Neural cell (in vitro differentiated cells): ENCODE measurements at regions not wholly inside any gene's neighbourhood (a gene's known extent, or its start where the extent isn't known, plus 50 kb on each side); places are given as distances from the start of the nearest gene placed in this dataset.
A peak's percentile ranks its signal among the peaks of the same experiment; 100 is the strongest.

Experiments used
- H2AFZ ChIP-seq: fragments of 200-600, 300-800 bp; sonication (generic), shearing (Covaris generic); 2 replicates; pipeline ENCODE4 v1.6.0; 2014; ENCODE audit warnings: low read depth, mild to moderate bottlenecking, antibody characterized with exemption, low read length, moderate library complexity
- H3F3A ChIP-seq: fragments of 200-600 bp; shearing (Covaris generic); 2 replicates; pipeline ENCODE4 v1.6.1; 2016; ENCODE audit warnings: mild to moderate bottlenecking, moderate library complexity, mixed read lengths, antibody characterized with exemption, low read length; ENCODE audit not compliant: insufficient read depth, poor library complexity, severe bottlenecking
- H3K27ac ChIP-seq: fragments of 200-600, 300-800 bp; sonication (generic), shearing (Covaris generic); 2 replicates; pipeline ENCODE4 v1.5.1; 2014; ENCODE audit warnings: mild to moderate bottlenecking, low read length, moderate library complexity
- H3K27me3 ChIP-seq: fragments of 300-800, 200-600 bp; sonication (generic), shearing (Covaris generic); 2 replicates; pipeline ENCODE4 v1.6.0; 2014; ENCODE audit warnings: mild to moderate bottlenecking, low read depth, low read length, moderate library complexity; ENCODE audit not compliant: insufficient read depth
- H3K36me3 ChIP-seq: fragments of 300-800, 200-600 bp; sonication (generic), shearing (Covaris generic); 2 replicates; pipeline ENCODE4 v1.5.1; 2014; ENCODE audit warnings: mild to moderate bottlenecking, antibody characterized with exemption, low read length, moderate library complexity; ENCODE audit not compliant: insufficient read depth
- H3K4me2 ChIP-seq: fragments of 300-800, 200-600 bp; sonication (generic), shearing (Covaris generic); 2 replicates; pipeline ENCODE4 v1.6.0; 2014; ENCODE audit warnings: mild to moderate bottlenecking, low read length
- H3K4me3 ChIP-seq: fragments of 300-800, 200-600 bp; sonication (generic), shearing (Covaris generic); 2 replicates; pipeline ENCODE4 v1.5.1; 2014; ENCODE audit warnings: mild to moderate bottlenecking, low read length, moderate library complexity
- H3K79me2 ChIP-seq: fragments of 200-600 bp; shearing (Covaris generic); replicated peaks from 2 replicates; pipeline ENCODE4 v1.6.0; 2014; ENCODE audit warnings: mild to moderate bottlenecking, low read length, moderate library complexity; ENCODE audit not compliant: insufficient read depth
- H3K9ac ChIP-seq: fragments of 300-800, 200-600 bp; sonication (generic), shearing (Covaris generic); 2 replicates; pipeline ENCODE4 v1.6.1; 2016; ENCODE audit warnings: mild to moderate bottlenecking, low read length, mixed read lengths
- H3K9me2 ChIP-seq: fragments of 200-600 bp; shearing (Covaris generic); 2 replicates; pipeline ENCODE4 v1.6.1; 2016; ENCODE audit warnings: mild to moderate bottlenecking, low read length, mixed read lengths; ENCODE audit not compliant: insufficient read depth
- H3K9me3 ChIP-seq: fragments of 200-600, 300-800 bp; sonication (generic), shearing (Covaris generic); 2 replicates; pipeline ENCODE4 v1.6.1; 2016; ENCODE audit warnings: mild to moderate bottlenecking, mixed run types, low read length, moderate library complexity, mixed read lengths
- H4K20me1 ChIP-seq: fragments of 200-600 bp; shearing (Covaris generic); 2 replicates; pipeline ENCODE4 v1.6.1; 2016; ENCODE audit warnings: mild to moderate bottlenecking, mixed run types; ENCODE audit not compliant: insufficient read depth
- EP300 ChIP-seq: fragments of 450-650 bp; conservative IDR thresholded peaks from 2 replicates; pipeline ENCODE4 v1.6.1; 2014; ENCODE audit warnings: antibody characterized with exemption, mild to moderate bottlenecking, moderate library complexity; ENCODE audit not compliant: poor library complexity, severe bottlenecking
- EZH2 ChIP-seq: fragments of 200-600, 300-800 bp; shearing (Covaris generic), sonication (generic); IDR thresholded peaks from 2 replicates; pipeline ENCODE4 v1.6.1; 2014; ENCODE audit warnings: antibody characterized with exemption, low read length, borderline replicate concordance, mild to moderate bottlenecking; ENCODE audit not compliant: insufficient read depth, poor library complexity, severe bottlenecking
- MXI1 ChIP-seq: fragments of 450-650 bp; conservative IDR thresholded peaks from 2 replicates; pipeline ENCODE4 v1.6.1; 2014; ENCODE audit warnings: antibody characterized with exemption, mild to moderate bottlenecking; ENCODE audit not compliant: poor library complexity, severe bottlenecking
- POLR2AphosphoS5 ChIP-seq: IDR thresholded peaks from 2 replicates; pipeline ENCODE4 v1.6.1; 2012
- RAD21 ChIP-seq: fragments of 450-650 bp; conservative IDR thresholded peaks from 2 replicates; pipeline ENCODE4 v1.6.1; 2014; ENCODE audit warnings: antibody characterized with exemption, mild to moderate bottlenecking, moderate library complexity
- SMC3 ChIP-seq: fragments of 450-650 bp; conservative IDR thresholded peaks from 2 replicates; pipeline ENCODE4 v1.6.1; 2014; ENCODE audit warnings: antibody characterized with exemption, mild to moderate bottlenecking, moderate library complexity; ENCODE audit not compliant: poor library complexity
- TAF1 ChIP-seq: IDR thresholded peaks from 2 replicates; pipeline ENCODE4 v1.6.1; 2012; ENCODE audit warnings: low read depth
- TF ChIP-seq, protein P1 (sequence below): fragments of 450-650 bp; IDR thresholded peaks from 2 replicates; pipeline ENCODE4 v1.5.1; 2014; ENCODE audit warnings: antibody characterized with exemption, mild to moderate bottlenecking, moderate library complexity; ENCODE audit not compliant: poor library complexity, severe bottlenecking
- TF ChIP-seq, protein P2 (sequence below): IDR thresholded peaks from 2 replicates; pipeline ENCODE4 v1.6.1; 2012; ENCODE audit warnings: borderline replicate concordance

DNA sequence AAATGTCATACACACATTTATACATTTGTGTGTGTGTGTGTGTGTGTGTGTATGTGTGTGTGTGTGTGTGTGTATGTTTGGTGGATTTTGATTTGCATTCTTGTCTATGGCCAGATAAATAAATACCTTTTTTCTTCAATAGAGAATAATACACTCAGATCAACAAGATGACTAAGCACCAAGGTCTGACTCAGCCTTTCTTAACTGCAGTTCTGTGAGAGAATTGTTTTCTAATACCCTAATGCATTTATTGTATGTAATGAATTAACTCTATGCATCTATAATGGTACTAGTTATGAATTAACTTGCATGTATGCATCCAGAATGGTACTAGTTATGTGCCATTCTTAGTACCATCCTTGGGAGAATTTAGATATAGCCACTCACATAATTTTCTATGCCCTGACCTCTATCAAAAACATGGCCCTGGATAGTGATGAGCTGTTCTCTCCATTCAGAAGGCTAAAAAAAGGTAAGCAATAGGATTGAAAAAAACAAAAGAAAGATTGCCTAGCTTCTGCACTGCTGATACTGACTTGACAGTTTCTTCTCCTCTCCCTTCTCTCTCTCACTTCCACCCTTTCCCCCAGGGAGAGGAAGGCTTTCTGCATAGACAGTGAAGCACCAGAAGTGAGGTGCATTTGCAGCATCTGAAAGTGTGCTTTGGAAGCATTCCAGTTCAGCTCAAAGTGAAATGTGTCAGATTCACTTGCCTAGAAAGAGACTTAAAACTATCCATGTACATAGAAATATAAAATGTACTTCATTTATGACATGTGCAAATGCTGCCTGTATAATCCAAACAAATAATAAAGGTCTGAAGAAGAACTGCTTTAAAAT is 55.1 kb upstream of the CCDC112 start:
- H3K79me2 ChIP-seq = no peaks in the 10 kb centered on the region
- H3K4me2 ChIP-seq = no peak overlapping the region
- no peaks in the 10 kb centered on the region for H4K20me1 ChIP-seq
- H3F3A ChIP-seq = no peaks in the 10 kb centered on the region
- no peaks in the 10 kb centered on the region for H3K9me2 ChIP-seq
- H3K36me3 ChIP-seq = no peaks in the 10 kb centered on the region
- H3K9me3 ChIP-seq = no peaks in the 10 kb centered on the region
- TF ChIP-seq EP300 (peak; percentile 74), MXI1 (no peak), SMC3 (peak; percentile 13), POLR2AphosphoS5 (peak; percentile 60), RAD21 (no peak), TAF1 (no peak), EZH2 (no peak)
- TF ChIP-seq, protein P1, sequence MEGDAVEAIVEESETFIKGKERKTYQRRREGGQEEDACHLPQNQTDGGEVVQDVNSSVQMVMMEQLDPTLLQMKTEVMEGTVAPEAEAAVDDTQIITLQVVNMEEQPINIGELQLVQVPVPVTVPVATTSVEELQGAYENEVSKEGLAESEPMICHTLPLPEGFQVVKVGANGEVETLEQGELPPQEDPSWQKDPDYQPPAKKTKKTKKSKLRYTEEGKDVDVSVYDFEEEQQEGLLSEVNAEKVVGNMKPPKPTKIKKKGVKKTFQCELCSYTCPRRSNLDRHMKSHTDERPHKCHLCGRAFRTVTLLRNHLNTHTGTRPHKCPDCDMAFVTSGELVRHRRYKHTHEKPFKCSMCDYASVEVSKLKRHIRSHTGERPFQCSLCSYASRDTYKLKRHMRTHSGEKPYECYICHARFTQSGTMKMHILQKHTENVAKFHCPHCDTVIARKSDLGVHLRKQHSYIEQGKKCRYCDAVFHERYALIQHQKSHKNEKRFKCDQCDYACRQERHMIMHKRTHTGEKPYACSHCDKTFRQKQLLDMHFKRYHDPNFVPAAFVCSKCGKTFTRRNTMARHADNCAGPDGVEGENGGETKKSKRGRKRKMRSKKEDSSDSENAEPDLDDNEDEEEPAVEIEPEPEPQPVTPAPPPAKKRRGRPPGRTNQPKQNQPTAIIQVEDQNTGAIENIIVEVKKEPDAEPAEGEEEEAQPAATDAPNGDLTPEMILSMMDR = no peak
- TF ChIP-seq, protein P2, sequence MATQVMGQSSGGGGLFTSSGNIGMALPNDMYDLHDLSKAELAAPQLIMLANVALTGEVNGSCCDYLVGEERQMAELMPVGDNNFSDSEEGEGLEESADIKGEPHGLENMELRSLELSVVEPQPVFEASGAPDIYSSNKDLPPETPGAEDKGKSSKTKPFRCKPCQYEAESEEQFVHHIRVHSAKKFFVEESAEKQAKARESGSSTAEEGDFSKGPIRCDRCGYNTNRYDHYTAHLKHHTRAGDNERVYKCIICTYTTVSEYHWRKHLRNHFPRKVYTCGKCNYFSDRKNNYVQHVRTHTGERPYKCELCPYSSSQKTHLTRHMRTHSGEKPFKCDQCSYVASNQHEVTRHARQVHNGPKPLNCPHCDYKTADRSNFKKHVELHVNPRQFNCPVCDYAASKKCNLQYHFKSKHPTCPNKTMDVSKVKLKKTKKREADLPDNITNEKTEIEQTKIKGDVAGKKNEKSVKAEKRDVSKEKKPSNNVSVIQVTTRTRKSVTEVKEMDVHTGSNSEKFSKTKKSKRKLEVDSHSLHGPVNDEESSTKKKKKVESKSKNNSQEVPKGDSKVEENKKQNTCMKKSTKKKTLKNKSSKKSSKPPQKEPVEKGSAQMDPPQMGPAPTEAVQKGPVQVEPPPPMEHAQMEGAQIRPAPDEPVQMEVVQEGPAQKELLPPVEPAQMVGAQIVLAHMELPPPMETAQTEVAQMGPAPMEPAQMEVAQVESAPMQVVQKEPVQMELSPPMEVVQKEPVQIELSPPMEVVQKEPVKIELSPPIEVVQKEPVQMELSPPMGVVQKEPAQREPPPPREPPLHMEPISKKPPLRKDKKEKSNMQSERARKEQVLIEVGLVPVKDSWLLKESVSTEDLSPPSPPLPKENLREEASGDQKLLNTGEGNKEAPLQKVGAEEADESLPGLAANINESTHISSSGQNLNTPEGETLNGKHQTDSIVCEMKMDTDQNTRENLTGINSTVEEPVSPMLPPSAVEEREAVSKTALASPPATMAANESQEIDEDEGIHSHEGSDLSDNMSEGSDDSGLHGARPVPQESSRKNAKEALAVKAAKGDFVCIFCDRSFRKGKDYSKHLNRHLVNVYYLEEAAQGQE = peak; percentile 38
- peak overlapping the region; percentile 40 for H3K27ac ChIP-seq
- no peak overlapping the region for H2AFZ ChIP-seq
- H3K4me3 ChIP-seq = peak overlapping the region; percentile 32
- H3K9ac ChIP-seq = no peak overlapping the region
- H3K27me3 ChIP-seq = no peaks in the 10 kb centered on the region

DNA sequence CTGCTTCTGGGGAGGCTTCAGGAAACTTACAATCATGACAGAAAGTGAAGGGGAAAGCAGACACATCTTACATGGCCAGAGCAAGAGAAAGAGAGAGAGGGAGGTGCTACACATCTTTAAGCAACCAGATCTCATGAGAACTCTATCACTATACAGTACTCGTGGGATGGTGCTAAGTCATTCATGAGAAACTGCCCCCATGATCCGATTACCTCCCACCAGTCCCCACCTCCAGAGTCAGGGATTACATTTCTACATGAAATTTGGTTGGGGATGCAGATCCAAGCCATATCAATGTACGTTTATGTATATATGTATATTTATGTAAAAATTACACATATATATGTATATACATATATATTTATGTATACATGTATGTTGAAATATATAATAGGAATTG is 54.4 kb upstream of the CCDC112 start:
- Histone ChIP-seq H3F3A (no peaks in the 10 kb centered on the region), H3K4me2 (no peak overlapping the region), H3K79me2 (no peaks in the 10 kb centered on the region), H3K27me3 (no peaks in the 10 kb centered on the region), H3K9me2 (no peaks in the 10 kb centered on the region), H4K20me1 (no peaks in the 10 kb centered on the region), H2AFZ (no peak overlapping the region), H3K9ac (no peak overlapping the region), H3K9me3 (no peaks in the 10 kb centered on the region), H3K4me3 (no peak overlapping the region), H3K36me3 (no peaks in the 10 kb centered on the region), H3K27ac (no peak overlapping the region)
- TF ChIP-seq RAD21 = no peak
- no peak for TF ChIP-seq SMC3
- no peak for TF ChIP-seq POLR2AphosphoS5
- no peak for TF ChIP-seq EP300
- TF ChIP-seq MXI1 = no peak
- no peak for TF ChIP-seq EZH2
- TF ChIP-seq, protein P2 = no peak
- TF ChIP-seq, protein P1 = no peak
- no peak for TF ChIP-seq TAF1
